H1 (cell line): ENCODE measurements at regions not wholly inside any gene's neighbourhood (a gene's known extent, or its start where the extent isn't known, plus 50 kb on each side); places are given as distances from the start of the nearest gene placed in this dataset.

Experiments
- CTCF ChIP-seq, 3 experiments: IDR thresholded peaks; 1 replicate in 2 of 3; 2 replicates in 1 of 3; pipeline versions ENCODE4 v1.5.1 to v1.6.1; 2011; ENCODE audit warnings: low read length in 3 of 3, mild to moderate bottlenecking in 3 of 3, inconsistent platforms in 2 of 3, low read depth in 1 of 3, moderate library complexity in 1 of 3; ENCODE audit not compliant: insufficient read depth in 1 of 3; ENCODE audit errors: control extremely low read depth in 1 of 3
- EP300 ChIP-seq, 2 experiments: IDR thresholded peaks; 1 replicate in 1 of 2; 2 replicates in 1 of 2; pipeline ENCODE4 v1.6.1; 2011 to 2012; ENCODE audit warnings: low read depth in 2 of 2, low read length in 2 of 2, mild to moderate bottlenecking in 2 of 2, borderline replicate concordance in 1 of 2, inconsistent platforms in 1 of 2, moderate library complexity in 1 of 2
- POLR2A ChIP-seq, 2 experiments: IDR thresholded peaks; 1 replicate in 1 of 2; 2 replicates in 1 of 2; pipeline ENCODE4 v1.6.1; 2011; ENCODE audit warnings: low read depth in 2 of 2, low read length in 2 of 2, mild to moderate bottlenecking in 2 of 2; ENCODE audit errors: control extremely low read depth in 1 of 2
- RXRA ChIP-seq: IDR thresholded peaks from 2 replicates; pipeline ENCODE4 v1.6.1; 2011; ENCODE audit warnings: low read depth, mild to moderate bottlenecking, low read length, moderate library complexity; ENCODE audit not compliant: insufficient read depth
- SIN3A ChIP-seq, 2 experiments: IDR thresholded peaks in 1 of 2; conservative IDR thresholded peaks in 1 of 2; 2 replicates each; pipeline ENCODE4 v1.6.1; 2011 to 2012; ENCODE audit warnings: low read length in 2 of 2, improper control_type of control experiment in 1 of 2, low read depth in 1 of 2, mild to moderate bottlenecking in 1 of 2

GRCh38 chr10:130812381-130813148 lies 499.0 kb downstream of the TCERG1L start:
- TF ChIP-seq RXRA (no peak), EP300 (IDR thresholded peaks at IDR 0.05; ENCODE audit: borderline replicate concordance in 1 of 2, low read depth in 2 of 2, low read length in 2 of 2) (no peak), POLR2A (IDR thresholded peaks at IDR 0.05; ENCODE audit: control extremely low read depth in 1 of 2, low read depth in 2 of 2, low read length in 2 of 2) (no peak), CTCF (IDR thresholded peaks at IDR 0.05; ENCODE audit: control extremely low read depth in 1 of 3, insufficient read depth in 1 of 3, low read depth in 1 of 3, low read length in 3 of 3) (no peak), SIN3A (conservative IDR thresholded peaks at IDR 0.05 in 1 of 2, IDR thresholded peaks at IDR 0.05 in 1 of 2; ENCODE audit: low read depth in 1 of 2, low read length in 2 of 2) (no peak)
